Upper lobe of right lung (tissue), 1 donor: ENCODE measurements at regions not wholly inside any gene's neighbourhood (a gene's known extent, or its start where the extent isn't known, plus 50 kb on each side); places are given as distances from the start of the nearest gene placed in this dataset.

Experiments used
- ATAC-seq: fragments of 200-7000 bp; cut with Tn5 transposase; one replicate; pipeline ENCODE4 v1.9.1; 2020; ENCODE audit warnings: mild to moderate bottlenecking, moderate library complexity
- DNase-seq: peaks from one replicate; pipeline ENCODE4 v3.0.0-alpha.2; 2020
- H3K27ac ChIP-seq: fragments of 200-600 bp; one replicate; pipeline ENCODE4 v1.8.0; 2022
- H3K27me3 ChIP-seq: fragments of 200-600 bp; one replicate; pipeline ENCODE4 v1.8.0; 2022; ENCODE audit warnings: mild to moderate bottlenecking
- H3K36me3 ChIP-seq: fragments of 200-600 bp; one replicate; pipeline ENCODE4 v1.8.0; 2022
- H3K4me1 ChIP-seq: fragments of 200-600 bp; one replicate; pipeline ENCODE4 v1.8.0; 2022
- H3K4me3 ChIP-seq: fragments of 200-600 bp; one replicate; pipeline ENCODE4 v1.8.0; 2022; ENCODE audit warnings: mild to moderate bottlenecking
- H3K9me3 ChIP-seq: fragments of 200-600 bp; one replicate; pipeline ENCODE4 v1.8.0; 2022
- intact Hi-C: fragments of 100-400 bp; cut with DNase I; formaldehyde crosslinking; loops from one replicate; pipeline ENCODE4 v1.11.0; 2022
- TF ChIP-seq, protein P1 (sequence below): fragments of 200-600 bp; IDR thresholded peaks from one replicate; pipeline ENCODE4 v1.8.0; 2022; ENCODE audit warnings: antibody characterized with exemption
- donor health status: DM: no; HTN: yes; CAD: no; lungs with severe emphysema.

DNA sequence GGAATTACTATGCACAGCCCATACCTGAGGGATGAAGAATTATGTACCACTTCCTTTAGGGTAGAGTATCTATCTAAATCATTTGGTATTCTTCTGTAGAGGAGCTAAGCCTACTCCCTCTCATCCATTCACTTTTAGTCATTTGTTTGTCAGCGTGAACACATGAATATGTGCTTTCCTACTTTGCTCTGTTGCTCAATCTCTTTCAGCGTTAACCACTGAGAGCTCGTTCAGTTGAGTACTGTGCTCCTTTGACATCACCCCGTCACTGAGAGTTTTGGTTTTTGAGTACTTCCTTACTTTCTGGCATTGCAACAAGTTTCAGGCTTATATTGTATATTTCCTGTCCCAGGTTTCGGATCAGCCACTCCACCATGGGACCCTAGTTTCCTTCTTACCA is 700.6 kb downstream of the NLGN4X start:
- intact Hi-C loops, result no loop called here
- H3K4me3 ChIP-seq, result no peak overlapping the region
- TF ChIP-seq, protein P1, sequence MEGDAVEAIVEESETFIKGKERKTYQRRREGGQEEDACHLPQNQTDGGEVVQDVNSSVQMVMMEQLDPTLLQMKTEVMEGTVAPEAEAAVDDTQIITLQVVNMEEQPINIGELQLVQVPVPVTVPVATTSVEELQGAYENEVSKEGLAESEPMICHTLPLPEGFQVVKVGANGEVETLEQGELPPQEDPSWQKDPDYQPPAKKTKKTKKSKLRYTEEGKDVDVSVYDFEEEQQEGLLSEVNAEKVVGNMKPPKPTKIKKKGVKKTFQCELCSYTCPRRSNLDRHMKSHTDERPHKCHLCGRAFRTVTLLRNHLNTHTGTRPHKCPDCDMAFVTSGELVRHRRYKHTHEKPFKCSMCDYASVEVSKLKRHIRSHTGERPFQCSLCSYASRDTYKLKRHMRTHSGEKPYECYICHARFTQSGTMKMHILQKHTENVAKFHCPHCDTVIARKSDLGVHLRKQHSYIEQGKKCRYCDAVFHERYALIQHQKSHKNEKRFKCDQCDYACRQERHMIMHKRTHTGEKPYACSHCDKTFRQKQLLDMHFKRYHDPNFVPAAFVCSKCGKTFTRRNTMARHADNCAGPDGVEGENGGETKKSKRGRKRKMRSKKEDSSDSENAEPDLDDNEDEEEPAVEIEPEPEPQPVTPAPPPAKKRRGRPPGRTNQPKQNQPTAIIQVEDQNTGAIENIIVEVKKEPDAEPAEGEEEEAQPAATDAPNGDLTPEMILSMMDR, result no peak
- no peak for DNase-seq
- no peak overlapping the region for H3K27ac ChIP-seq
- no peaks in the 10 kb centered on the region for H3K36me3 ChIP-seq
- no peaks in the 10 kb centered on the region for H3K27me3 ChIP-seq
- no peak for ATAC-seq
- H3K4me1 ChIP-seq, result no peaks in the 10 kb centered on the region
- H3K9me3 ChIP-seq, result no peaks in the 10 kb centered on the region

- H3K27ac ChIP-seq, result no peak overlapping the region
- DNase-seq (no peak), ATAC-seq (no peak)
- intact Hi-C loops, result no loop called here
- no peaks in the 10 kb centered on the region for H3K4me1 ChIP-seq
- no peaks in the 10 kb centered on the region for H3K9me3 ChIP-seq
- TF ChIP-seq, protein P1, result no peak
- H3K36me3 ChIP-seq, result no peaks in the 10 kb centered on the region
- H3K4me3 ChIP-seq, result no peak overlapping the region
- no peaks in the 10 kb centered on the region for H3K27me3 ChIP-seq
Observed at GRCh38 chrX:5526191-5526590, 702.5 kb downstream of the NLGN4X start.

- no peaks in the 10 kb centered on the region for H3K27me3 ChIP-seq
- no peak overlapping the region for H3K4me3 ChIP-seq
- DNase-seq, result no peak
- no peak for ATAC-seq
- no peaks in the 10 kb centered on the region for H3K4me1 ChIP-seq
- H3K36me3 ChIP-seq, result no peaks in the 10 kb centered on the region
- no peak overlapping the region for H3K27ac ChIP-seq
- H3K9me3 ChIP-seq, result no peaks in the 10 kb centered on the region
- TF ChIP-seq, protein P1, result no peak
- intact Hi-C loops, result no loop called here
Observed at GRCh38 chrX:5490786-5491563, 737.7 kb downstream of the NLGN4X start.

GRCh38 chrX:5474282-5474681 is 754.4 kb downstream of the NLGN4X start:
- Histone ChIP-seq H3K4me1 (no peaks in the 10 kb centered on the region), H3K9me3 (no peaks in the 10 kb centered on the region), H3K27me3 (no peaks in the 10 kb centered on the region), H3K4me3 (no peak overlapping the region), H3K27ac (no peak overlapping the region), H3K36me3 (no peaks in the 10 kb centered on the region)
- ATAC-seq (no peak), DNase-seq (no peak)
- intact Hi-C loops, result no loop called here
- TF ChIP-seq, protein P1, result no peak

- Histone ChIP-seq H3K36me3 (no peaks in the 10 kb centered on the region), H3K9me3 (no peaks in the 10 kb centered on the region), H3K27me3 (no peaks in the 10 kb centered on the region), H3K4me1 (no peaks in the 10 kb centered on the region), H3K4me3 (no peak overlapping the region), H3K27ac (no peak overlapping the region)
- no peak for DNase-seq
- intact Hi-C loops, result no loop called here
- TF ChIP-seq, protein P1, result no peak
- ATAC-seq, result no peak
Observed at GRCh38 chrX:5458300-5458842, 770.3 kb downstream of the NLGN4X start.
